ENCODE measurements at regions not wholly inside any gene's neighbourhood (a gene's known extent, or its start where the extent isn't known, plus 50 kb on each side); places are given as distances from the start of the nearest gene placed in this dataset.

DNA sequence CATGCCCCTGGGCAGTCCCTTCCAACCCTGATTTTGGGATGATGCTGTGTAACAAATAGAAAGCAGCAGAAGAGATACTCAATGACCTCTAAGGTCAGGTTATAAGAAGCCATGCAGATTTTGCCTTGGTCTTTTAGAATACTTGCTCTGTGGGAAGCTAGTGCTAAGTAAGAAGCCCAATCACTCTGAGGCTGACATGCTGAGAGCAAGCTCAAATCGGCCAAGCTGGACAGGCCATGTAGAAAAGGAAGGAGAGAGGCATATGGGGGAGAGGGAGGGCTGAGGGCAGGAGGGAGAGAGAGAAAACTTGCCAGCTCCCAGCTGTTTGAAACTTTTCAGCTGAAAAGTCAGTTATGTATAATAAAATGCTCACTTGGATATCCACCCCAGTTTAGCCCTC is 1021.6 kb upstream of the MAP3K7 start:
- H3K36me3 ChIP-seq = no peaks in the 10 kb centered on the region
- no peaks in the 10 kb centered on the region for H3K9me3 ChIP-seq
- H3K27me3 ChIP-seq = no peaks in the 10 kb centered on the region
- H3K4me3 ChIP-seq = no peak overlapping the region
- no peak overlapping the region for H3K27ac ChIP-seq
- DNase-seq (no peak), ATAC-seq (no peak)
- TF ChIP-seq, protein P1, sequence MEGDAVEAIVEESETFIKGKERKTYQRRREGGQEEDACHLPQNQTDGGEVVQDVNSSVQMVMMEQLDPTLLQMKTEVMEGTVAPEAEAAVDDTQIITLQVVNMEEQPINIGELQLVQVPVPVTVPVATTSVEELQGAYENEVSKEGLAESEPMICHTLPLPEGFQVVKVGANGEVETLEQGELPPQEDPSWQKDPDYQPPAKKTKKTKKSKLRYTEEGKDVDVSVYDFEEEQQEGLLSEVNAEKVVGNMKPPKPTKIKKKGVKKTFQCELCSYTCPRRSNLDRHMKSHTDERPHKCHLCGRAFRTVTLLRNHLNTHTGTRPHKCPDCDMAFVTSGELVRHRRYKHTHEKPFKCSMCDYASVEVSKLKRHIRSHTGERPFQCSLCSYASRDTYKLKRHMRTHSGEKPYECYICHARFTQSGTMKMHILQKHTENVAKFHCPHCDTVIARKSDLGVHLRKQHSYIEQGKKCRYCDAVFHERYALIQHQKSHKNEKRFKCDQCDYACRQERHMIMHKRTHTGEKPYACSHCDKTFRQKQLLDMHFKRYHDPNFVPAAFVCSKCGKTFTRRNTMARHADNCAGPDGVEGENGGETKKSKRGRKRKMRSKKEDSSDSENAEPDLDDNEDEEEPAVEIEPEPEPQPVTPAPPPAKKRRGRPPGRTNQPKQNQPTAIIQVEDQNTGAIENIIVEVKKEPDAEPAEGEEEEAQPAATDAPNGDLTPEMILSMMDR (IDR thresholded peaks at IDR 0.05) = no peak
- H3K4me1 ChIP-seq = no peaks in the 10 kb centered on the region
- intact Hi-C loops (cut with DNase I) = no loop called here

DNA sequence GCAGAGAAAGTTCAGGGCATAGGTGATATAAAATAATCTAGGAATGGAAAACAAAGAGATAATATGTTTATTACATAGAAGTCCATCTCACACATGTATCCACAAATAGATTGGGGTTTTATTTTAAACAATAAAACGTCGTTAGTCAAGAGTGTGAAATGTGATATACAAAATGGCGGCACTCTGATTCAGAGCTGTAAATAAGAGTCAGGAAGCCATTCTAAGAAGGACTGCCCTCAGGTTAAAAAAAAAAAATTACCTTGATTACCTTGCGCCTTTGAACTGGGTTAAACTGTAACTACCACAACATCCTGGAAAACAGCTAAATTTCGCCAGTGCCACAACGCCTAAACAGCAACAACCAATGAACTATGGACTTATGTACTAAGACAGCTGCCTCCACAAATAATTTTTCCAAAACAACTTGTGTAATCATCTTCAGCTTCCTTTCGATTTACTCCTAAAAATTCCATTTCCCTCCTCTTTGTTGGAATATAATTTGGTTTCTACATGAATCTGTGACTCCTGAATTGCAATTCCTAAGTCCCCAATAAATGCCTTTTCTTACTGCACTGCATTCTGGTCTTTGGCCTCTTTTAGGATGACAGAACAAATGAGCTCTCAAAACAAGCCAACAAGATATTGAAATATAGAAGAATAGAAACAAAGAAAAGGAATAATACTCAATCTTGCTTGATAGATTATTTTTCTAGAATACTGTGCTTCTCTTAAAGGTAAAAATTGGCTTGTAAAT is 1019.5 kb upstream of the MAP3K7 start:
- Histone ChIP-seq H3K27ac (no peak overlapping the region), H3K36me3 (no peaks in the 10 kb centered on the region)

DNA sequence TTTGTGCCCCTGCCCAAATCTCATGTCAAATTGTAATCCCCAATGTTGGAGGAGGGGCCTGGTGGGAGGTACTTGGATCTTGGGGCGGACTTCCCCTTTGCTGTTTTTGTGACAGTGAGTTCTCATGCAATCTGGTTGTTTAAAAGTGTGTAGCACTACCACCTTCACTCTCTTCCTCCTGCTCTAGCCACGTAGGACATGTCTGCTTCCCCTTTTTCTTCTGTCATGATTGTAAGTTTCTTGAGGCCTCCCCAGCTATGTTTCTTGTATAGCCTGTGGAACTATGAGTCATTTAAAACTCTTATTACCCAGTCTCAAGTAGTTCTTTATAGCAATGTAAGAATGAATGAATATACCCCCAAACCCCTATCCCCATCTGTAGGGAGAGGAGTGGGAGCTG is 1013.7 kb upstream of the MAP3K7 start:
- Histone ChIP-seq H3K27ac (no peak overlapping the region), H3K9me3 (no peaks in the 10 kb centered on the region), H3K27me3 (no peaks in the 10 kb centered on the region), H3K4me3 (no peak overlapping the region), H3K36me3 (no peaks in the 10 kb centered on the region), H3K4me1 (no peaks in the 10 kb centered on the region)
- intact Hi-C loops (cut with DNase I) = no loop called here
- TF ChIP-seq, protein P1 (IDR thresholded peaks at IDR 0.05) = no peak
- DNase-seq (no peak), ATAC-seq (no peak)

More for the DNA sequence above, 1019.5 kb upstream of the MAP3K7 start:
- no peak overlapping the region for H3K4me3 ChIP-seq
- intact Hi-C loops (cut with DNase I) = no loop called here
- no peaks in the 10 kb centered on the region for H3K9me3 ChIP-seq
- H3K4me1 ChIP-seq = no peaks in the 10 kb centered on the region
- TF ChIP-seq, protein P1 (IDR thresholded peaks at IDR 0.05) = no peak
- DNase-seq = no peak
- no peak for ATAC-seq
- H3K27me3 ChIP-seq = no peaks in the 10 kb centered on the region

DNA sequence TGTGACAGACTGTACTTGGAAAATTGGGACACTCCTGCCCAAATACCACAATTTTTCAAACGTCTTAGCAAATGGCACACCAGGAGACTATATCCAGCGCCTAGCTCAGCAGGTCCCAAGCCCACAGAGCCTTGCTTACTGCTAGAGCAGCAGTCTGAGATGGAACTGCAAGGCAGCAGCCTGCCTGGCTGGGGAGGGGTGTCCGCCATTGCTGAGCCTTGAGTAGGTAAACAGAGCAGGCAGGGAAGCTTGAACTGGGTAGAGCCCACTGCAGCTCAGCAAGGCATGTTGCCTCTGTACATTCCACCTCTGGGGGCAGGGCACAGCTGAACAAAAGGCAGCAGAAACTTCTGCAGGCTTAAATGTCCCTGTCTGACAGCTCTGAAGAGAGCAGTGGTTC is 1003.3 kb upstream of the MAP3K7 start:
- ATAC-seq (no peak), DNase-seq (no peak)
- H3K36me3 ChIP-seq = no peaks in the 10 kb centered on the region
- no peaks in the 10 kb centered on the region for H3K27me3 ChIP-seq
- intact Hi-C loops (cut with DNase I) = no loop called here
- no peak overlapping the region for H3K27ac ChIP-seq
- H3K4me3 ChIP-seq = no peak overlapping the region
- TF ChIP-seq, protein P1 (IDR thresholded peaks at IDR 0.05) = no peak
- no peaks in the 10 kb centered on the region for H3K4me1 ChIP-seq
- H3K9me3 ChIP-seq = no peaks in the 10 kb centered on the region

DNA sequence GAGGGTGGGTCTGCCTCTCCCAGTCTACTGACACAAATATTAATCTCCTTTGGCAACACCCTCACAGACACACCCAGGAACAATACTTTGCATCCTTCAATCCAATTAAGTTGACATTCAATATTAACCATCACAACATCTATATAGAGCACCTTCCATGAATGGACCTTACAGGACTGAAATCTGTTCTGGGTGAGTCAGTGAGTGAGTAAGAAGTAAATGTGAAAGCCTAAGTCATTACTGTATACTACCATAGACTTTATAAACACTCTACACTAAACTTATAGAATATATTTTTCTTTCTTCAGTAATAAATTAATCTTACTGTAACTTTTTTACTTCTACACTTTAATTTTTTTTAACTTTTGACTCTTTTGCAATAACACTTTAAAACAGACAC is 993.8 kb upstream of the MAP3K7 start:
- no peaks in the 10 kb centered on the region for H3K9me3 ChIP-seq
- no peak for ATAC-seq
- H3K27me3 ChIP-seq = no peaks in the 10 kb centered on the region
- no peaks in the 10 kb centered on the region for H3K36me3 ChIP-seq
- no peak overlapping the region for H3K4me3 ChIP-seq
- H3K27ac ChIP-seq = no peak overlapping the region
- no peaks in the 10 kb centered on the region for H3K4me1 ChIP-seq
- intact Hi-C loops (cut with DNase I) = no loop called here
- TF ChIP-seq, protein P1 (IDR thresholded peaks at IDR 0.05) = no peak
- DNase-seq = no peak

DNA sequence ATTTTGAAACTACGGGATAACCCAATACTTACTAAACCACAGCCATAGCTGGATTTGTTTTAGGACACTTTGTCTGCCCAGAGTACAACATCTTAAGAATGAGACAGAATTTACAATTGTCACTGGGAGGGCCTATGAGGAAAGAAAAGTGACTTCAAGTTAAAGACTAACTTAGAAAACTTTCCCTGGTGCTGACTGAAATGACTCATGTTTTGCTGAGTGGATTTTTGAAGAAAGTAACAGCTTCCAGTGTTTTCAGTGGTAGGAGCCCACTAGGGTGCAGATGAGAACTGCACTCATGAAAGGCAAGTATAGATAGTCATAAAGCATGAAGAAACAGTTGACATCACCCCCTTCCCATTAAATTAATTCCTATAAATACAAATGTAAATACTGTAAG is 988.2 kb upstream of the MAP3K7 start:
- Histone ChIP-seq H3K4me1 (no peaks in the 10 kb centered on the region), H3K27ac (no peak overlapping the region), H3K36me3 (no peaks in the 10 kb centered on the region), H3K27me3 (no peaks in the 10 kb centered on the region), H3K9me3 (no peaks in the 10 kb centered on the region), H3K4me3 (no peak overlapping the region)
- TF ChIP-seq, protein P1 (IDR thresholded peaks at IDR 0.05) = no peak
- DNase-seq (no peak), ATAC-seq (no peak)
- intact Hi-C loops (cut with DNase I) = no loop called here

All from upper lobe of right lung (tissue), 1 donor.